Stimulated activated naive CD8-positive, alpha-beta T cell treated with anti-CD3 and anti-CD28 coated beads, Interleukin-15, amount 100 ng/mL, for 72 hours (primary cell): ENCODE measurements at regions not wholly inside any gene's neighbourhood (a gene's known extent, or its start where the extent isn't known, plus 50 kb on each side); places are given as distances from the start of the nearest gene placed in this dataset.
"Not testable (repeated sequence)": the region's sequence is repeated elsewhere in the genome, so short reads cannot be mapped to it uniquely, and the experiment has no call there.

Source experiments
- ATAC-seq: fragments of 150-1000 bp; cut with Tn5 transposase; 2 replicates; pipeline ENCODE4 v1.10.0; 2021; ENCODE audit warnings: mild to moderate bottlenecking, moderate library complexity
- DNase-seq, 2 donors: peaks; one replicate each; pipeline ENCODE4 v3.0.0; 2021 to 2022
- H3K27ac Mint-ChIP-seq, 2 donors: one replicate each; pipeline ENCODE4 v1.8.0; 2022; ENCODE audit warnings: mild to moderate bottlenecking in 2 of 2, mixed read lengths in 2 of 2, moderate library complexity in 2 of 2
- H3K27me3 Mint-ChIP-seq: one replicate; pipeline ENCODE4 v1.8.0; 2022; ENCODE audit warnings: mixed read lengths
- H3K4me1 Mint-ChIP-seq: one replicate; pipeline ENCODE4 v1.8.0; 2022; ENCODE audit warnings: mild to moderate bottlenecking, mixed read lengths
- H3K4me3 Mint-ChIP-seq, 2 donors: one replicate each; pipeline ENCODE4 v1.8.0; 2022; ENCODE audit warnings: mild to moderate bottlenecking in 2 of 2, mixed read lengths in 2 of 2, moderate library complexity in 1 of 2
- H3K9me3 Mint-ChIP-seq, 2 donors: one replicate each; pipeline ENCODE4 v1.8.0; 2022; ENCODE audit warnings: mixed read lengths in 2 of 2

- Mint-ChIP-seq H3K27ac (no peak overlapping the region), H3K9me3 (no peaks in the 10 kb centered on the region), H3K4me3 (no peak overlapping the region), H3K27me3 (peaks cover 11% of the 10 kb centered on the region), H3K4me1 (no peaks in the 10 kb centered on the region)
- DNase-seq: no peak
- ATAC-seq: no peak
Observed at GRCh38 chr4:108450236-108450898, 170.0 kb upstream of the RPL34 start.

GRCh38 chr4:108449129-108449528 lies 171.2 kb upstream of the RPL34 start:
- ATAC-seq (no peak), DNase-seq (no peak)
- Mint-ChIP-seq H3K9me3 (no peaks in the 10 kb centered on the region), H3K27ac (peak overlapping the region in 1 of 2 donors; percentile 1), H3K4me3 (no peak overlapping the region), H3K27me3 (peaks cover 6% of the 10 kb centered on the region), H3K4me1 (no peaks in the 10 kb centered on the region)

GRCh38 chr4:108446556-108446955 lies 173.8 kb upstream of the RPL34 start:
- no peaks in the 10 kb centered on the region for H3K9me3 Mint-ChIP-seq
- H3K4me3 Mint-ChIP-seq: no peak overlapping the region
- H3K27me3 Mint-ChIP-seq: no peaks in the 10 kb centered on the region
- H3K4me1 Mint-ChIP-seq: peaks cover under 1% of the 10 kb centered on the region
- DNase-seq (no peak), ATAC-seq (no peak)
- no peak overlapping the region for H3K27ac Mint-ChIP-seq

GRCh38 chr4:108445716-108446115 lies 174.7 kb upstream of the RPL34 start:
- peaks cover 9% of the 10 kb centered on the region for H3K4me1 Mint-ChIP-seq
- H3K27me3 Mint-ChIP-seq: no peaks in the 10 kb centered on the region
- H3K9me3 Mint-ChIP-seq: no peaks in the 10 kb centered on the region
- ATAC-seq (no peak), DNase-seq (no peak)
- no peak overlapping the region for H3K27ac Mint-ChIP-seq
- no peak overlapping the region for H3K4me3 Mint-ChIP-seq

GRCh38 chr4:108443585-108443984 lies 176.8 kb upstream of the RPL34 start:
- no peak for ATAC-seq
- H3K27ac Mint-ChIP-seq: no peak overlapping the region
- no peaks in the 10 kb centered on the region for H3K27me3 Mint-ChIP-seq
- peaks cover 19% of the 10 kb centered on the region for H3K4me1 Mint-ChIP-seq
- H3K9me3 Mint-ChIP-seq: no peaks in the 10 kb centered on the region
- no peak overlapping the region for H3K4me3 Mint-ChIP-seq
- DNase-seq: no peak

GRCh38 chr4:108433832-108434231 lies 186.5 kb upstream of the RPL34 start:
- no peaks in the 10 kb centered on the region for H3K9me3 Mint-ChIP-seq
- H3K27ac Mint-ChIP-seq: peak overlapping the region in 1 of 2 donors; percentile 27
- peaks cover 38% of the 10 kb centered on the region for H3K4me1 Mint-ChIP-seq
- peak; percentile 77 for ATAC-seq
- DNase-seq: peak; percentile 12 to 29
- peak overlapping the region; percentile 47 to 77 for H3K4me3 Mint-ChIP-seq
- no peaks in the 10 kb centered on the region for H3K27me3 Mint-ChIP-seq

- H3K4me3 Mint-ChIP-seq: peak overlapping the region; percentile 47 to 77
- not testable (repeated sequence) for H3K27ac Mint-ChIP-seq, H3K9me3 Mint-ChIP-seq, H3K27me3 Mint-ChIP-seq, DNase-seq
- ATAC-seq: peak; percentile 69
- H3K4me1 Mint-ChIP-seq: peaks cover 41% of the 10 kb centered on the region
Observed at GRCh38 chr4:108433394-108433793, 187.0 kb upstream of the RPL34 start.

GRCh38 chr4:108432418-108432817 lies 188.0 kb upstream of the RPL34 start:
- peak; percentile 42 for ATAC-seq
- Mint-ChIP-seq H3K9me3 (no peaks in the 10 kb centered on the region), H3K27ac (no peak overlapping the region), H3K4me3 (no peak overlapping the region), H3K27me3 (no peaks in the 10 kb centered on the region), H3K4me1 (peaks cover 50% of the 10 kb centered on the region)
- no peak for DNase-seq

- no peak for DNase-seq
- Mint-ChIP-seq H3K27me3 (no peaks in the 10 kb centered on the region), H3K4me1 (peaks cover 50% of the 10 kb centered on the region)
Observed at GRCh38 chr4:108431986-108432385, 188.4 kb upstream of the RPL34 start.

GRCh38 chr4:108430921-108431320 lies 189.5 kb upstream of the RPL34 start:
- H3K27ac Mint-ChIP-seq: no peak overlapping the region
- no peak overlapping the region for H3K4me3 Mint-ChIP-seq
- H3K4me1 Mint-ChIP-seq: peaks cover 59% of the 10 kb centered on the region
- H3K9me3 Mint-ChIP-seq: no peaks in the 10 kb centered on the region
- DNase-seq (no peak), ATAC-seq (no peak)
- no peaks in the 10 kb centered on the region for H3K27me3 Mint-ChIP-seq

More at GRCh38 chr4:108431986-108432385, 188.4 kb upstream of the RPL34 start:
- Mint-ChIP-seq H3K9me3 (no peaks in the 10 kb centered on the region), H3K4me3 (no peak overlapping the region), H3K27ac (peak overlapping the region in 1 of 2 donors; percentile 22)
- ATAC-seq: peak; percentile 26

- DNase-seq: no peak
- no peak overlapping the region for H3K27ac Mint-ChIP-seq
- ATAC-seq: no peak
- no peaks in the 10 kb centered on the region for H3K9me3 Mint-ChIP-seq
- no peak overlapping the region for H3K4me3 Mint-ChIP-seq
- peaks cover 60% of the 10 kb centered on the region for H3K4me1 Mint-ChIP-seq
- H3K27me3 Mint-ChIP-seq: no peaks in the 10 kb centered on the region
Observed at GRCh38 chr4:108429662-108430061, 190.7 kb upstream of the RPL34 start.

GRCh38 chr4:108428923-108429322 lies 191.5 kb upstream of the RPL34 start:
- Mint-ChIP-seq H3K27ac (no peak overlapping the region), H3K9me3 (no peaks in the 10 kb centered on the region), H3K4me3 (no peak overlapping the region), H3K4me1 (peaks cover 53% of the 10 kb centered on the region), H3K27me3 (no peaks in the 10 kb centered on the region)
- DNase-seq: no peak
- ATAC-seq: no peak

- H3K4me3 Mint-ChIP-seq: peak overlapping the region in 1 of 2 donors; percentile 24
- peak overlapping the region in 1 of 2 donors; percentile 86 for H3K27ac Mint-ChIP-seq
- peaks cover 46% of the 10 kb centered on the region for H3K4me1 Mint-ChIP-seq
Observed at GRCh38 chr4:108427946-108428485, 192.4 kb upstream of the RPL34 start.

GRCh38 chr4:108426493-108426892 lies 193.9 kb upstream of the RPL34 start:
- H3K9me3 Mint-ChIP-seq: peaks cover 9 to 19% of the 10 kb centered on the region in 2 donors
- H3K27ac Mint-ChIP-seq: no peak overlapping the region
- ATAC-seq: peak; percentile 87
- H3K4me3 Mint-ChIP-seq: peak overlapping the region in 1 of 2 donors; percentile 60
- H3K4me1 Mint-ChIP-seq: peaks cover 32% of the 10 kb centered on the region
- no peak for DNase-seq
- H3K27me3 Mint-ChIP-seq: no peaks in the 10 kb centered on the region

More at GRCh38 chr4:108427946-108428485, 192.4 kb upstream of the RPL34 start:
- no peaks in the 10 kb centered on the region for H3K27me3 Mint-ChIP-seq
- DNase-seq (no peak), ATAC-seq (no peak)
- peaks cover 2 to 4% of the 10 kb centered on the region in 2 donors for H3K9me3 Mint-ChIP-seq

GRCh38 chr4:108425988-108426387 lies 194.4 kb upstream of the RPL34 start:
- DNase-seq (no peak), ATAC-seq (peak; percentile 85)
- peak overlapping the region in 1 of 2 donors; percentile 60 for H3K4me3 Mint-ChIP-seq
- H3K4me1 Mint-ChIP-seq: peaks cover 32% of the 10 kb centered on the region
- peak overlapping the region in 1 of 2 donors; percentile 35 for H3K27ac Mint-ChIP-seq
- no peaks in the 10 kb centered on the region for H3K27me3 Mint-ChIP-seq
- peaks cover 9 to 19% of the 10 kb centered on the region in 2 donors for H3K9me3 Mint-ChIP-seq

- Mint-ChIP-seq H3K27ac (no peak overlapping the region), H3K4me3 (no peak overlapping the region), H3K4me1 (peaks cover 21% of the 10 kb centered on the region), H3K27me3 (no peaks in the 10 kb centered on the region), H3K9me3 (peaks cover 6 to 30% of the 10 kb centered on the region in 2 donors)
- DNase-seq (no peak), ATAC-seq (no peak)
Observed at GRCh38 chr4:108417923-108418322, 202.5 kb upstream of the RPL34 start.
